Breast epithelium (tissue), 4 donors: ENCODE measurements at regions not wholly inside any gene's neighbourhood (a gene's known extent, or its start where the extent isn't known, plus 50 kb on each side); places are given as distances from the start of the nearest gene placed in this dataset.
"Not testable (repeated sequence)": the region's sequence is repeated elsewhere in the genome, so short reads cannot be mapped to it uniquely, and the experiment has no call there.

Source experiments
- DNase-seq, 2 donors: peaks; one replicate each; pipeline ENCODE4 v3.0.0-alpha.2; 2019; ENCODE audit warnings: low spot score in 2 of 2
- H3K27ac ChIP-seq, 2 donors: fragments of 200-600 bp; sonication (generic) in 1 of 2; one replicate each; pipeline ENCODE4 v1.5.1; 2016 to 2019; ENCODE audit warnings: mild to moderate bottlenecking in 1 of 2
- H3K27me3 ChIP-seq, 2 donors: fragments of 200-600 bp; sonication (generic) in 1 of 2; one replicate each; pipeline versions ENCODE4 v1.5.1 to v1.6.0; 2017 to 2019; ENCODE audit warnings: control low read depth in 1 of 2, mild to moderate bottlenecking in 1 of 2
- H3K36me3 ChIP-seq: fragments of 200-600 bp; one replicate; pipeline ENCODE4 v1.5.1; 2019
- H3K4me1 ChIP-seq, 2 donors: fragments of 200-600 bp; sonication (generic); one replicate each; pipeline ENCODE4 v1.5.1; 2016 to 2019; ENCODE audit warnings: control low read depth in 1 of 2
- H3K4me3 ChIP-seq, 3 donors: fragments of 200-600 bp; sonication (generic); 1 replicate in 2 of 3; 2 replicates in 1 of 3; pipeline ENCODE4 v1.5.1; 2016 to 2019; ENCODE audit warnings: mild to moderate bottlenecking in 3 of 3, moderate library complexity in 2 of 3
- H3K9me3 ChIP-seq, 2 donors: fragments of 200-600 bp; sonication (generic) in 1 of 2; one replicate each; pipeline ENCODE4 v1.5.1; 2016 to 2019; ENCODE audit warnings: control low read depth in 1 of 2
- POLR2A ChIP-seq: fragments of 450-650 bp; IDR thresholded peaks from one replicate; pipeline ENCODE4 v1.6.1; 2016; ENCODE audit warnings: antibody characterized with exemption, mild to moderate bottlenecking, moderate library complexity
- POLR2AphosphoS5 ChIP-seq, 3 donors: sonication (generic); formaldehyde crosslinking; IDR thresholded peaks; one replicate each; pipeline ENCODE4 v1.6.1; 2017; ENCODE audit warnings: antibody characterized with exemption in 3 of 3
- intact Hi-C: fragments of 100-400 bp; cut with DNase I; formaldehyde crosslinking; loops from one replicate; pipeline ENCODE4 v1.15.1; 2023; ENCODE audit warnings: low total_unique reads
- TF ChIP-seq, protein P1 (sequence below), 3 donors: fragments of 450-650 bp; IDR thresholded peaks; one replicate each; pipeline ENCODE4 v1.5.1; 2016 to 2017; ENCODE audit warnings: antibody characterized with exemption in 3 of 3, mild to moderate bottlenecking in 3 of 3, moderate library complexity in 3 of 3

DNA sequence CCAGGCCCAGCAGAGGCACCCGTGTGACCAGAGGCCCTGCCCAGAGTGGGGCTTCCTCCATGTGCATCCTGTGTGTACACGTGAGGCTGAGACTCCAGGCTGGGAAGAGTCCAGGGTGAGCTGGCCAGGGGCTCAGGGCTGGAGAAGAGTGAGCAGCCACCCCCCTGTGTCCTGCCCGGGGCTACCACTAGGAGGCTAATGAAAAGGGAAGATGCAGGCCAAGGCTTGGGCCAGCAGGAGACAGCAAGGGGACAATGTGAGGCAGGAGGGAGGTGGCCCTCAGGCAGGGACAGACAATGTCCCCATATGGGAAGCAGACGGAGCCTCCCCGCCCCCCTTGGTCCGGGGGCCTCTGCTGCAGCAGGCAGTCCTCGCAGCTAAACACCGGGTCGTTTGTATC lies 102.0 kb downstream of the HIF1AN start:
- intact Hi-C loops, result no loop called here
- Histone ChIP-seq H3K9me3 (no peaks in the 10 kb centered on the region), H3K27ac (no peak overlapping the region), H3K4me3 (no peak overlapping the region), H3K36me3 (no peaks in the 10 kb centered on the region), H3K27me3 (peaks cover 0 to 59% of the 10 kb centered on the region in 2 donors), H3K4me1 (no peaks in the 10 kb centered on the region)
- TF ChIP-seq, protein P1, sequence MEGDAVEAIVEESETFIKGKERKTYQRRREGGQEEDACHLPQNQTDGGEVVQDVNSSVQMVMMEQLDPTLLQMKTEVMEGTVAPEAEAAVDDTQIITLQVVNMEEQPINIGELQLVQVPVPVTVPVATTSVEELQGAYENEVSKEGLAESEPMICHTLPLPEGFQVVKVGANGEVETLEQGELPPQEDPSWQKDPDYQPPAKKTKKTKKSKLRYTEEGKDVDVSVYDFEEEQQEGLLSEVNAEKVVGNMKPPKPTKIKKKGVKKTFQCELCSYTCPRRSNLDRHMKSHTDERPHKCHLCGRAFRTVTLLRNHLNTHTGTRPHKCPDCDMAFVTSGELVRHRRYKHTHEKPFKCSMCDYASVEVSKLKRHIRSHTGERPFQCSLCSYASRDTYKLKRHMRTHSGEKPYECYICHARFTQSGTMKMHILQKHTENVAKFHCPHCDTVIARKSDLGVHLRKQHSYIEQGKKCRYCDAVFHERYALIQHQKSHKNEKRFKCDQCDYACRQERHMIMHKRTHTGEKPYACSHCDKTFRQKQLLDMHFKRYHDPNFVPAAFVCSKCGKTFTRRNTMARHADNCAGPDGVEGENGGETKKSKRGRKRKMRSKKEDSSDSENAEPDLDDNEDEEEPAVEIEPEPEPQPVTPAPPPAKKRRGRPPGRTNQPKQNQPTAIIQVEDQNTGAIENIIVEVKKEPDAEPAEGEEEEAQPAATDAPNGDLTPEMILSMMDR (IDR thresholded peaks at IDR 0.05), result no peak
- no peak for TF ChIP-seq POLR2AphosphoS5 (IDR thresholded peaks at IDR 0.05)
- no peak for TF ChIP-seq POLR2A
- no peak for DNase-seq

DNA sequence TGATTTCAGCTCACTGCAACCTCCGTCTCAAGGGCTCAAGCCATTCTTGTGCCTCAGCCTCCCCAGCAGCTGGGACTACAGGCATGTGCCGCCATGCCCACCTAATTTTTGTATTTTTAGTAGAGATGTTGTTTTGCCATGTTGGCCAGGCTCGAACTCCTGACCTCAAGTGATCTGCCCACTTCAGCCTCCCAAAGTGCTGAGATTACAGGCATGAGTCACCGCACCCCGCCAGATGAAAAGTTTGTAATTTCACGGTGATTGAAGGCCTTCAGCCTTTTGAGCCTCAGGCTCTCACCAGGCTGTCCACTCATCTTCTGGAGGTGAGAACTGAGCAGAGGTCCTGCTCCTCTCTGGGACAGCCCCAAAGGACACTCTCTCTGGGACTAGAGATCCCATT lies 103.2 kb downstream of the HIF1AN start:
- H3K4me1 ChIP-seq, H3K36me3 ChIP-seq, H3K9me3 ChIP-seq, H3K4me3 ChIP-seq, intact Hi-C loops, DNase-seq, H3K27ac ChIP-seq: not testable (repeated sequence)
- peaks cover 0 to 69% of the 10 kb centered on the region in 2 donors for H3K27me3 ChIP-seq

GRCh38 chr10:100642295-100642994 lies 102.9 kb upstream of the PAX2 start:
- no peak overlapping the region for H3K4me3 ChIP-seq
- peaks cover 0 to 90% of the 10 kb centered on the region in 2 donors for H3K27me3 ChIP-seq
- H3K4me1 ChIP-seq, result no peaks in the 10 kb centered on the region
- no peak overlapping the region for H3K27ac ChIP-seq
- no peaks in the 10 kb centered on the region for H3K36me3 ChIP-seq
- no peaks in the 10 kb centered on the region for H3K9me3 ChIP-seq
- intact Hi-C loops, result no loop called here
- TF ChIP-seq POLR2AphosphoS5 (IDR thresholded peaks at IDR 0.05), result no peak
- no peak for TF ChIP-seq POLR2A
- TF ChIP-seq, protein P1 (IDR thresholded peaks at IDR 0.05), result no peak
- DNase-seq, result no peak

GRCh38 chr10:100645091-100645490 lies 100.3 kb upstream of the PAX2 start:
- TF ChIP-seq, protein P1 (IDR thresholded peaks at IDR 0.05), result no peak
- TF ChIP-seq POLR2AphosphoS5 (IDR thresholded peaks at IDR 0.05), result no peak
- no peak for TF ChIP-seq POLR2A
- Histone ChIP-seq H3K36me3 (no peaks in the 10 kb centered on the region), H3K9me3 (no peaks in the 10 kb centered on the region), H3K27ac (no peak overlapping the region), H3K4me1 (no peaks in the 10 kb centered on the region), H3K4me3 (no peak overlapping the region), H3K27me3 (peaks cover 0 to 76% of the 10 kb centered on the region in 2 donors)
- intact Hi-C loops, result no loop called here
- DNase-seq, result no peak

- intact Hi-C loops, result no loop called here
- no peak overlapping the region for H3K27ac ChIP-seq
- no peak overlapping the region for H3K4me3 ChIP-seq
- H3K36me3 ChIP-seq, result no peaks in the 10 kb centered on the region
- DNase-seq, result no peak
- H3K27me3 ChIP-seq, result peaks cover 0 to 79% of the 10 kb centered on the region in 2 donors
- TF ChIP-seq, protein P1 (IDR thresholded peaks at IDR 0.05), result no peak
- no peak for TF ChIP-seq POLR2A
- no peak for TF ChIP-seq POLR2AphosphoS5 (IDR thresholded peaks at IDR 0.05)
- H3K9me3 ChIP-seq, result no peaks in the 10 kb centered on the region
- no peaks in the 10 kb centered on the region for H3K4me1 ChIP-seq
Measured at GRCh38 chr10:100645613-100646392, 99.6 kb upstream of the PAX2 start.
